Activated CD4-positive, CD25-positive, alpha-beta regulatory T cell treated with anti-CD3 and anti-CD28 coated beads, Interleukin-2, amount 50 U/mL, for 24 hours (primary cell): ENCODE measurements at regions not wholly inside any gene's neighbourhood (a gene's known extent, or its start where the extent isn't known, plus 50 kb on each side); places are given as distances from the start of the nearest gene placed in this dataset.

ENCODE experiments used
- ATAC-seq, 2 donors: fragments of 150-1000 bp; cut with Tn5 transposase; one replicate each; pipeline ENCODE4 v1.10.0; 2021; ENCODE audit warnings: mild to moderate bottlenecking in 1 of 2, moderate library complexity in 1 of 2

- no peak for ATAC-seq
These were observed 103.1 kb downstream of the TOMM20 start for GRCh38 chr1:235025422-235025984.

DNA sequence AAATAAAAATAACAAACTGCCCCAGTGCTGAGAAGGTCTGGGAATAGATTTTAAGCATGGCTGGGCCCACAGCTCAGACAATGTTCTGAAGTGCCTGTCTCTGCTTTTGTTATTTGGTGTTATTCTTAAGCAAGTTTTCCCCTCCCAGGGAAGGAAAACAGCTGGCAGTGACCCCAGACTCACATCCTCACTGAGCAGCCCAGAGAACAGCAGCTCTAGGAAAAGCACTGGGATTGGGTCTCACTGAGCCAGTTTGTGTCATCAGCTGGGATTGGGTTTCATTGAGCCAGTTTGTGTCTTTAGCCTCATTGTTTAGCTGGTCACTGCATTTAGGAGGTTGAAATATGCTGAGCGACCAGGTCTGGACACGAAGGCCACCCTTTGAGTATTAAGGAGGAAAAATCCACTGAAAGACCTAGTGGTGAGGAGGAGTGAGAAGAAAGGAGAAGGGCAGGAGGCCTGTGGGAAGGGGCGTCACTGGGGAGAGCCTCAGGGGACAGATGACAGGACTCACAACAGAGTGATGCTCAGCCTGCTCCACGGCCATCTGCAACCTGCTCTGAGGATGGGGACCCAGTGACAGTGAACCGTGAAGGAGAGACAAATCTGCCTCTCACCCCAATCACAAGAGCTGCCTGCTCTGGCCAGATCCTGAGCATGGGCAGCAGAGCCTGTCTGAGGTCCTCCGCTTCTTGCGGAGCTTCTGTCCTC lies 103.8 kb downstream of the TOMM20 start:
- ATAC-seq: no peak

- no peak for ATAC-seq
These were observed 104.8 kb downstream of the TOMM20 start for GRCh38 chr1:235023711-235024439.

DNA sequence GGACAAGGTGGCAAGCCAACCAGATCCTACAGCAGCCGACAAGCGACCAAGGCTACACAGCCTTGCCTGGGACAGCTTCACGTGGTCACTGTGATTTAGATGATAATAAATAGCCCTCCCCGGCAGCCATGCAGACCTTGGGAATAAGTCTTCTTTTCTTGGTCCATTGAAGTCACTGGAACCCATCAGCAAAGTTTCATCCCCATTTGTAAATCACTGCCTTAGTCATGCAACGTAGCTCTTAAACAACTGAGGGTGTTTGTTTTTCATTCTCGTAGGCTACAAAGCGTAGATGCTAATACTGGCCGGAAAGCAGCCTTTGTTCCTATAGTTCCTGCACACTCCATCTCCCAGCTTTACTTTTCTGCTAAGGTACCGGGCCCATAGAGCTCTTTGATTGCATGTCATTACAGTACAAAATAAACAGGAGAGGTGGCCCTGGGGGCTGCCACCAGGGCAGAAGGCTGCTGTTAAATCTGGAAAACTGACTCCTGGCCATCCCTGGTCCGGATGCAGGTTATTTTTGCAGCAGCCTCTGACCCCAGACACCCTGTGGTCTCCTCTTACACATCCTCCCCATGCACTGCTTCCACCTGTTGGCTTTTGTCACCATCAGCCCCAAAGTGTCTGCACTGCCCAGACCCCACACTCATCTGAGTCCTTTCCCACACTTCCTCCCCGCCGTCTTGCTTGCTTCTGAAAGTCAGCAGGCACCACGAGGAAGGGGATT lies 105.5 kb downstream of the TOMM20 start:
- ATAC-seq: no peak

GRCh38 chr1:235022341-235022980 lies 106.2 kb downstream of the TOMM20 start:
- ATAC-seq: no peak

DNA sequence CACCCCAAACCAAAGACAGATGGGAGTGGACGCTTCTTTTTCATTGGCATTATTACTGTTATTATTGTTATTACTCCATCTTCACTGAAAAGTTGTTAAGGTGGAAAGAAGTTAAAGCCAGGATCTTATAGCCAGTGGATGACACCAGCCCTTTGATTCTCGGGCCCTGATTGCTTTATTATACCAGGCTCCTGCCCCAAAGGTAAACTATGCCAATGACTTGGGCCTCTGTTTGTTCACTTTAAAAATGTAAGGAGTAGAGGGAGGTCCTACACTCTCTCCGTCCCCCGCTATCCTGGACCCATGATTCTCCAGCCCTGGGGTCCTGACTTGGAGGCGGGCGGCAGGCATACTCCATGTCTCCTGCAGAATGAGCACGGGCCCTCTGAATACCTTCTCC lies 106.8 kb downstream of the TOMM20 start:
- ATAC-seq: no peak

- ATAC-seq: no peak
These were observed 107.3 kb downstream of the TOMM20 start for GRCh38 chr1:235021321-235021720.

GRCh38 chr1:235019961-235020360 lies 108.7 kb downstream of the TOMM20 start:
- ATAC-seq: no peak

- ATAC-seq: no peak
These were observed 109.2 kb downstream of the TOMM20 start for GRCh38 chr1:235019471-235019870.

DNA sequence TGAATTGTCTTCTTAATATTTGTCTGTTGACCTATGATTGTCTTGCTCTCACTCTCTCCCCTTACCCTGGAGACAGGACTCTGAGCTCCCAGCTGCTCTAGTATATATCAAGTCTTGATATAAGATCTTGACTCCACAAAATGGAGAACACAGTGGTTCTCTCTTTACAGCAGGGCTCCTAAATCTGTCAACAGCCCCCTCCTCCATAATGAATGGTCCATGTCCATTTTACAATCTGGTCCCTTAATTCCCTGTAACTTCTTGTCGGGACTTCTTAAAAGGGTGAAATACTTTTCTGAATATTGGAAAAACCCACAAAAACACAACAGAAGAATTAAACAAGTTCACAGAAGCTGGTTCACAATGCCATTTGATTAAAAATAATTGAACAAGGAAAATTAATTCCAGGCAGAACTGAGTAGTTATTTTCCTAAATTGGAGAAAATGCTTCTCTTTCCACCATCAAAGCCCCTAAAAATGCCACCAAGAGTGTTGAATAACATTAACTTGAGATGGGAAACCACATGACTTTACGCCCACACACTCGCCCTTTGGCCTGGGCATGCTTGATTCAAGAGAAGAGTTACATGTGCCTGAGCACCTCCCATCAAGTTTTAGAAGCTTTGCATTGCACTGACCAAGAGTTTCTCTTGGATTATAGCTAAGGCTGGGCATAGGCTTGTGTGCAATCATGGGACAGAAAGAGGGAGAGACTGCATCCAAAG lies 109.8 kb downstream of the TOMM20 start:
- no peak for ATAC-seq

GRCh38 chr1:235018161-235018560 lies 110.5 kb downstream of the TOMM20 start:
- no peak for ATAC-seq

GRCh38 chr1:235017719-235018118 lies 110.9 kb downstream of the TOMM20 start:
- no peak for ATAC-seq

GRCh38 chr1:235017191-235017590 lies 111.4 kb downstream of the TOMM20 start:
- no peak for ATAC-seq

GRCh38 chr1:235015291-235015985 lies 113.2 kb downstream of the TOMM20 start:
- ATAC-seq: peak; percentile 13 to 20

GRCh38 chr1:235014756-235015155 lies 113.9 kb downstream of the TOMM20 start:
- ATAC-seq: no peak

GRCh38 chr1:235013512-235013911 lies 115.1 kb downstream of the TOMM20 start:
- no peak for ATAC-seq

DNA sequence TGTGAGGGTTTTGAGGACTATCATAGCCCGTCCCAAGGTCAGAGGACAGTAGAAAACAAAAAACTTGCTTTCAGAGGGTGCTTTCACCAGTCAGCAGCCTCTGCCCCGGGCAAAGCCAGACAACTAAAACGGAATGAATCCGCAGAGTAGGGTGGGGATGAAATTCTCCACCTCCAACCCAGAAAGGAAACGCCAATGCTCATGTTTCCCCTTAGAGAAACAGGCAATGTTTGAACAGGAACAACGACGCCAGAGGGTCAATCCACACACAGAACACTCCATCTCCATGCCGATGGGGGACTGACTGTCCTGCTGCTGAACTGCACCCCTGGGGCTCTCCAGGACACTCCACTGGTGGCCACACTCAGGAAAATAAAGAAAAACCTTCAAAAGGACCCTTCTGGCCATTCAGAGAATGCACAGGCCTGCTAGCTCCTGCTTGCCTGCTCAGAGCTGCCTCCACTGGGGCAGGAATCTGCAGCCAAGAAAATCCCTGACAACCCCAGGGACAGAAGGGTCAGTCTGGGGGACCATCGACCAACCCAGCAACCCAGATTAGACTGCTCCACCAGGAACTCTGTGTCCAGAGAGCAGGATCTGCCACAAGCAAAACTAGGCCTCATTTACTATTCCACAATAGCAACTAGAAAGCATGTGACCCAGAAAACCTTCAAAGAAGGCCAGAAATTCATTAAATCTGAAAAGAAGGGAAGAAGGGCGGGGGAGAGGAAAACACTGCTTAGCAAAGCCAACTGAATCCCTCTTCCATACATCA lies 116.0 kb downstream of the TOMM20 start:
- ATAC-seq: no peak

DNA sequence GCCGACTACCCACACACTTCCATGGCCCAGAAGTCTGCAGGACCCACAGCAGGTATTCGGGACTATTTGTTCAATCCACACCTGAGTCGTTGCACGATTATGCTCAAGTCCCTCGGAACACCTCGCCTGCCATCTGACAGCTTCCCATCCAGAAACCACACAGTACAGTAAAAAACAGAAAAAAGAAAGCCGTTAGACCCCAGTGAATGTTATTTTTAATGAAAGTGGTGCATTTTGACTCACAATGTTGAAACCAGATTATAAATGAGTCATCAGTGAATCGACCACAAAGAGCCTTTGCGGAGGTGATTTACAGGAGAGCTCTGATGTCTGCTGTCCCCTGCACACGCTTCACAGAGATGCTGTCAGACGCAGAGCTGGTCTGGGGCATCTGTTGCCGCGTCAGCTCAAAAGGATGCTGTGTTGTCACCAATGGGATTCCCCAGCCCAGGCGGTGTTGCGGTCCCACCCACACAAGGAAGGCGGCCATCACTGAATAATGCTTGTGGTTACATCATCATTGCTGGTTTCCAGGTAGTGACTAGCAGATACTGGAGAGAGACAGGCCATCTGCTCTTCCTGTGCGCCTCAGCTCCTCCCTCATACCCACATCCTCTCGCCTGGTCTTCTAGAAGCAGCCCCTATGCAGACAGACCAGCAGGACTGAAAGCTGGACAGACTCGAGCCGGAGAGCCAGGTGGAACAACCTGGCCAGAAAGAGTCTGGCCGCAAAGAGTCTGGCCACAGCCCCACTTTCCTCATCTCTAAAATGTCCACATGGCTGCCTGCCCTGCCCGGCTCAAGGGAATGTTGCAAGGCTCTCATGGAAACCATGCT lies 116.8 kb downstream of the TOMM20 start:
- ATAC-seq: peak; percentile 93 to 95

- no peak for ATAC-seq
These were observed 117.5 kb downstream of the TOMM20 start for GRCh38 chr1:235011064-235011598.
